CD14-positive monocyte (primary cell): ENCODE measurements at regions not wholly inside any gene's neighbourhood (a gene's known extent, or its start where the extent isn't known, plus 50 kb on each side); places are given as distances from the start of the nearest gene placed in this dataset.

ENCODE experiments used
- DNase-seq, 3 donors: peaks; one replicate each; pipeline ENCODE4 v3.0.0-alpha.2; 2011 to 2022
- H2AFZ ChIP-seq: 2 replicates; pipeline ENCODE4 v1.6.0; 2012; ENCODE audit warnings: mild to moderate bottlenecking, low read depth, low read length, inconsistent platforms; ENCODE audit not compliant: insufficient read depth, poor library complexity, severe bottlenecking
- H3K27ac ChIP-seq, 2 donors: 1 replicate in 1 of 2; 2 replicates in 1 of 2; pipeline ENCODE4 v1.5.1; 2012 to 2013; ENCODE audit warnings: low read length in 2 of 2, control low read depth in 1 of 2, inconsistent platforms in 1 of 2, low read depth in 1 of 2, mild to moderate bottlenecking in 1 of 2
- H3K27me3 ChIP-seq, 2 donors: one replicate each; pipeline versions ENCODE4 v1.6.0 to v1.6.1; 2011 to 2013; ENCODE audit warnings: low read length in 2 of 2; ENCODE audit not compliant: control insufficient read depth in 2 of 2, insufficient read depth in 2 of 2
- H3K36me3 ChIP-seq, 2 donors: replicated peaks in 1 of 2; 1 replicate in 1 of 2; 2 replicates in 1 of 2; pipeline versions ENCODE4 v1.5.1 to v1.6.1; 2012 to 2013; ENCODE audit warnings: low read length in 2 of 2, control low read depth in 1 of 2, inconsistent platforms in 1 of 2, mild to moderate bottlenecking in 1 of 2; ENCODE audit not compliant: insufficient read depth in 2 of 2, control insufficient read depth in 1 of 2
- H3K4me1 ChIP-seq, 2 donors: 1 replicate in 1 of 2; 2 replicates in 1 of 2; pipeline versions ENCODE4 v1.5.1 to v1.6.1; 2012 to 2013; ENCODE audit warnings: low read length in 2 of 2, control low read depth in 1 of 2, inconsistent platforms in 1 of 2, mild to moderate bottlenecking in 1 of 2, moderate library complexity in 1 of 2; ENCODE audit not compliant: insufficient read depth in 2 of 2, control insufficient read depth in 1 of 2
- H3K4me2 ChIP-seq: replicated peaks from 2 replicates; pipeline ENCODE3; 2012; ENCODE audit warnings: low read length, moderate library complexity, mild to moderate bottlenecking; ENCODE audit not compliant: poor library complexity, severe bottlenecking; ENCODE audit errors: extremely low read depth
- H3K4me3 ChIP-seq, 3 experiments: fragments of 200-600 bp in 1 of 3; sonication (generic) in 1 of 3; replicated peaks in 1 of 3; 1 replicate in 2 of 3; 2 replicates in 1 of 3; pipeline ENCODE4 v1.5.1; 2011 to 2013; ENCODE audit warnings: low read length in 3 of 3, mild to moderate bottlenecking in 3 of 3, control low read depth in 2 of 3, low read depth in 2 of 3, inconsistent platforms in 1 of 3, moderate library complexity in 1 of 3
- H3K79me2 ChIP-seq: 2 replicates; pipeline ENCODE4 v1.6.0; 2012; ENCODE audit warnings: mild to moderate bottlenecking, control low read depth, inconsistent platforms, low read length, moderate library complexity; ENCODE audit not compliant: insufficient read depth
- H3K9ac ChIP-seq: 2 replicates; pipeline ENCODE4 v1.6.0; 2017; ENCODE audit warnings: low read length, mild to moderate bottlenecking; ENCODE audit not compliant: insufficient read depth, poor library complexity, severe bottlenecking
- H3K9me3 ChIP-seq, 2 donors: replicated peaks in 1 of 2; 1 replicate in 1 of 2; 2 replicates in 1 of 2; pipeline versions ENCODE4 v1.5.1 to v1.6.1; 2012 to 2013; ENCODE audit warnings: low read length in 2 of 2, control low read depth in 1 of 2; ENCODE audit not compliant: control insufficient read depth in 1 of 2, insufficient read depth in 1 of 2
- H4K20me1 ChIP-seq: 2 replicates; pipeline ENCODE4 v1.6.0; 2012; ENCODE audit warnings: mild to moderate bottlenecking, low read length, control low read depth, moderate library complexity; ENCODE audit not compliant: insufficient read depth
- H3K27ac Mint-ChIP-seq, 7 donors: one replicate each; pipeline ENCODE4 v1.8.0; 2020; ENCODE audit warnings: mild to moderate bottlenecking in 7 of 7, mixed read lengths in 7 of 7, moderate library complexity in 6 of 7, inconsistent platforms in 2 of 7
- H3K27me3 Mint-ChIP-seq, 3 donors: one replicate each; pipeline ENCODE4 v1.8.0; 2021 to 2022; ENCODE audit warnings: low read depth in 3 of 3, mild to moderate bottlenecking in 3 of 3, mixed read lengths in 3 of 3, moderate library complexity in 3 of 3, inconsistent platforms in 1 of 3
- H3K36me3 Mint-ChIP-seq, 2 donors: one replicate each; pipeline ENCODE4 v1.8.0; 2020; ENCODE audit warnings: mixed read lengths in 2 of 2, inconsistent platforms in 1 of 2, mild to moderate bottlenecking in 1 of 2
- H3K4me1 Mint-ChIP-seq: one replicate; pipeline ENCODE4 v1.8.0; 2020; ENCODE audit warnings: mild to moderate bottlenecking, mixed read lengths
- H3K4me3 Mint-ChIP-seq, 2 donors: one replicate each; pipeline ENCODE4 v1.8.0; 2020; ENCODE audit warnings: mild to moderate bottlenecking in 2 of 2, mixed read lengths in 2 of 2, moderate library complexity in 1 of 2
- H3K9me3 Mint-ChIP-seq, 7 donors: one replicate each; pipeline ENCODE4 v1.8.0; 2020 to 2022; ENCODE audit warnings: mixed read lengths in 7 of 7, mild to moderate bottlenecking in 6 of 7, moderate library complexity in 6 of 7, inconsistent platforms in 2 of 7
- WGBS: methylation state at CpG from one replicate; pipeline ENCODE4 v1.1.5; 2013; ENCODE audit warnings: missing lambda C conversion rate; ENCODE audit not compliant: insufficient coverage; 5-methylcytosine and 5-hydroxymethylcytosine counted together
- intact Hi-C, 2 donors: fragments of 100-400 bp; cut with micrococcal nuclease; formaldehyde crosslinking; loops; one replicate each; pipeline versions ENCODE4 v1.15.0 to v1.15.1; 2023
- TF ChIP-seq, protein P1 (sequence below): fragments of 200-600 bp; IDR thresholded peaks from one replicate; pipeline ENCODE4 v1.8.0; 2022; ENCODE audit warnings: antibody characterized with exemption, mild to moderate bottlenecking

DNA sequence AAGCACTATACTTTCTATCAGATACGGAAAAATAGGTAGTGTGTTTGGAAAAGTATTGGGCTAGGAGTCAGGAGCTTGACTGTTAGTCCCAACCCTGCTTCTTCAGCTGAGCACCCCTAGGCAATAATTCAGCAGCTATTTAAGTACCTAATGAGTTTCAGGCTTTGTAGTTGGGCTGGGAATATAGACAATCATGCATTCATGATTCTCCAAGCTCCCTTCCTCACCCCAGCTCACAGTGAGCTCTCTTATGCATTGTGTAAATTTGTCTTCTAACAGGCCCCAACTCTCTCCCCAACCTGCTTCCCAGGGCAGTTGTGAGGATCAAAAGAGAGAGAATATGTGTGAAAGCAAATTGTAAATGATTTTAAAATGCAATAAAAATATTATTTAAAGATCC, 201.2 kb downstream of the MSX2 start:
- no peak overlapping the region for H3K4me3 ChIP-seq
- no peak for DNase-seq
- WGBS = no CpG with 5 or more reads among the region's 1 CpG
- Mint-ChIP-seq H3K27ac (no peak overlapping the region), H3K27me3 (peaks cover 1 to 12% (median 9%) of the 10 kb centered on the region in 3 donors), H3K36me3 (no peaks in the 10 kb centered on the region), H3K4me3 (no peak overlapping the region), H3K4me1 (peaks cover 4% of the 10 kb centered on the region), H3K9me3 (peaks cover 0 to 1% (median 0%) of the 10 kb centered on the region in 7 donors)
- no peaks in the 10 kb centered on the region for H4K20me1 ChIP-seq
- TF ChIP-seq, protein P1, sequence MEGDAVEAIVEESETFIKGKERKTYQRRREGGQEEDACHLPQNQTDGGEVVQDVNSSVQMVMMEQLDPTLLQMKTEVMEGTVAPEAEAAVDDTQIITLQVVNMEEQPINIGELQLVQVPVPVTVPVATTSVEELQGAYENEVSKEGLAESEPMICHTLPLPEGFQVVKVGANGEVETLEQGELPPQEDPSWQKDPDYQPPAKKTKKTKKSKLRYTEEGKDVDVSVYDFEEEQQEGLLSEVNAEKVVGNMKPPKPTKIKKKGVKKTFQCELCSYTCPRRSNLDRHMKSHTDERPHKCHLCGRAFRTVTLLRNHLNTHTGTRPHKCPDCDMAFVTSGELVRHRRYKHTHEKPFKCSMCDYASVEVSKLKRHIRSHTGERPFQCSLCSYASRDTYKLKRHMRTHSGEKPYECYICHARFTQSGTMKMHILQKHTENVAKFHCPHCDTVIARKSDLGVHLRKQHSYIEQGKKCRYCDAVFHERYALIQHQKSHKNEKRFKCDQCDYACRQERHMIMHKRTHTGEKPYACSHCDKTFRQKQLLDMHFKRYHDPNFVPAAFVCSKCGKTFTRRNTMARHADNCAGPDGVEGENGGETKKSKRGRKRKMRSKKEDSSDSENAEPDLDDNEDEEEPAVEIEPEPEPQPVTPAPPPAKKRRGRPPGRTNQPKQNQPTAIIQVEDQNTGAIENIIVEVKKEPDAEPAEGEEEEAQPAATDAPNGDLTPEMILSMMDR = no peak
- no peak overlapping the region for H3K9ac ChIP-seq
- no peaks in the 10 kb centered on the region for H3K4me1 ChIP-seq
- H3K27me3 ChIP-seq = no peaks in the 10 kb centered on the region
- intact Hi-C loops = no loop called here
- no peaks in the 10 kb centered on the region for H3K36me3 ChIP-seq
- H3K9me3 ChIP-seq = no peaks in the 10 kb centered on the region
- H3K79me2 ChIP-seq = no peaks in the 10 kb centered on the region
- no peak overlapping the region for H3K27ac ChIP-seq
- no peak overlapping the region for H3K4me2 ChIP-seq
- no peak overlapping the region for H2AFZ ChIP-seq

DNA sequence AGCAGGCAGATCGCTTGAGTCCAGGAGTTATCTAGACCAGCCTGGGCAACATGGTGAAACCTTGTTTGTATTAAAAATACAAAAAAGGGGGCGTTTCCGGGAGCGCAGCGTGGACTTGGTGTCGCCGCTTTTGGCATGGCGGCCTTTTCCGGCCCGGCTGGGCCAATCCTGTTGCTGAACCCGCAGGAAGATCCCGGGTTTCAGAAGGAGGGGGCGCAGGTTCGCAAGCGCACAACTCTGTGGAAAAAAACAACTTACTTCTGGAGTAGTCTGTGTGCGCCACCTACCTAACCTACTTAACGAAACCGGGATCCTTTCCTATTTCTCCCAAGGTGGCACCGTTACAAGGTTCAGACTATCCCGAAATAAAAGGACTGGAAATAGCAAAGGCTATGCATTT, 198.6 kb downstream of the MSX2 start:
- Histone ChIP-seq H4K20me1 (no peaks in the 10 kb centered on the region), H3K36me3 (no peaks in the 10 kb centered on the region), H3K4me1 (no peaks in the 10 kb centered on the region), H3K27me3 (no peaks in the 10 kb centered on the region), H3K79me2 (no peaks in the 10 kb centered on the region), H3K4me3 (no peak overlapping the region), H3K27ac (no peak overlapping the region), H3K9ac (no peak overlapping the region), H2AFZ (no peak overlapping the region), H3K4me2 (no peak overlapping the region), H3K9me3 (no peaks in the 10 kb centered on the region)
- H3K4me1 Mint-ChIP-seq = peaks cover 4% of the 10 kb centered on the region
- no peak overlapping the region for H3K4me3 Mint-ChIP-seq
- peaks cover 1 to 7% (median 7%) of the 10 kb centered on the region in 3 donors for H3K27me3 Mint-ChIP-seq
- TF ChIP-seq, protein P1 = no peak
- H3K36me3 Mint-ChIP-seq = no peaks in the 10 kb centered on the region
- 90% methylated on average over 14 of the region's 20 CpGs for WGBS
- no peak for DNase-seq
- intact Hi-C loops = no loop called here
- H3K27ac Mint-ChIP-seq = no peak overlapping the region
- H3K9me3 Mint-ChIP-seq = no peaks in the 10 kb centered on the region
